ENCODE measurements at regions not wholly inside any gene's neighbourhood (a gene's known extent, or its start where the extent isn't known, plus 50 kb on each side); places are given as distances from the start of the nearest gene placed in this dataset.
"Not testable (repeated sequence)": the region's sequence is repeated elsewhere in the genome, so short reads cannot be mapped to it uniquely, and the experiment has no call there.

- Mint-ChIP-seq H3K4me3 (peak overlapping the region; percentile 82), H3K36me3 (ENCODE audit: low read depth) (no peaks in the 10 kb centered on the region), H3K4me1 (peaks cover 9% of the 10 kb centered on the region), H3K27me3 (peaks cover 26% of the 10 kb centered on the region), H3K9me3 (no peaks in the 10 kb centered on the region), H3K27ac (peak overlapping the region; percentile 56)
- intact Hi-C loops (cut with micrococcal nuclease) = loop anchor here (5.0 kb wide), 1 partner anchor 85 kb away; no protein-coding TSS in a partner anchor
- DNase-seq = no peak
Observed at GRCh38 chr12:65742018-65743010, 82.0 kb upstream of the HMGA2 start.

- not testable (repeated sequence) for DNase-seq; H3K9me3 Mint-ChIP-seq; H3K27ac Mint-ChIP-seq; H3K36me3 Mint-ChIP-seq (ENCODE audit: low read depth); H3K4me3 Mint-ChIP-seq; H3K4me1 Mint-ChIP-seq
- H3K27me3 Mint-ChIP-seq = peaks cover 25% of the 10 kb centered on the region
- intact Hi-C loops (cut with micrococcal nuclease) = loop anchor here (5.0 kb wide), 1 partner anchor 83 kb away; no protein-coding TSS in a partner anchor
Observed at GRCh38 chr12:65744236-65744840, 79.9 kb upstream of the HMGA2 start.

- H3K4me1 Mint-ChIP-seq = no peaks in the 10 kb centered on the region
- H3K36me3 Mint-ChIP-seq (ENCODE audit: low read depth) = no peaks in the 10 kb centered on the region
- intact Hi-C loops (cut with micrococcal nuclease) = no loop called here
- peaks cover 13% of the 10 kb centered on the region for H3K27me3 Mint-ChIP-seq
- no peaks in the 10 kb centered on the region for H3K9me3 Mint-ChIP-seq
- no peak overlapping the region for H3K4me3 Mint-ChIP-seq
- no peak overlapping the region for H3K27ac Mint-ChIP-seq
- no peak for DNase-seq
Observed at GRCh38 chr12:65747338-65747737, 76.9 kb upstream of the HMGA2 start.

- DNase-seq = no peak
- Mint-ChIP-seq H3K9me3 (no peaks in the 10 kb centered on the region), H3K27ac (no peak overlapping the region), H3K4me3 (no peak overlapping the region), H3K27me3 (peaks cover 7% of the 10 kb centered on the region), H3K36me3 (ENCODE audit: low read depth) (no peaks in the 10 kb centered on the region), H3K4me1 (no peaks in the 10 kb centered on the region)
- intact Hi-C loops (cut with micrococcal nuclease) = no loop called here
Observed at GRCh38 chr12:65748332-65748731, 76.0 kb upstream of the HMGA2 start.

GRCh38 chr12:65754290-65754689 lies 70.0 kb upstream of the HMGA2 start:
- Mint-ChIP-seq H3K27me3 (peaks cover 20% of the 10 kb centered on the region), H3K4me3 (no peak overlapping the region), H3K4me1 (peaks cover 12% of the 10 kb centered on the region), H3K9me3 (no peaks in the 10 kb centered on the region), H3K27ac (no peak overlapping the region), H3K36me3 (ENCODE audit: low read depth) (no peaks in the 10 kb centered on the region)
- DNase-seq = no peak
- intact Hi-C loops (cut with micrococcal nuclease) = no loop called here

GRCh38 chr12:65754744-65755595 lies 69.3 kb upstream of the HMGA2 start:
- intact Hi-C loops (cut with micrococcal nuclease) = no loop called here
- H3K27me3 Mint-ChIP-seq = peaks cover 20% of the 10 kb centered on the region
- no peak overlapping the region for H3K4me3 Mint-ChIP-seq
- H3K36me3 Mint-ChIP-seq (ENCODE audit: low read depth) = no peaks in the 10 kb centered on the region
- no peak for DNase-seq
- peaks cover 12% of the 10 kb centered on the region for H3K4me1 Mint-ChIP-seq
- no peak overlapping the region for H3K27ac Mint-ChIP-seq
- H3K9me3 Mint-ChIP-seq = no peaks in the 10 kb centered on the region

- Mint-ChIP-seq H3K36me3 (ENCODE audit: low read depth) (no peaks in the 10 kb centered on the region), H3K27ac (no peak overlapping the region), H3K4me1 (peaks cover 12% of the 10 kb centered on the region), H3K27me3 (peaks cover 23% of the 10 kb centered on the region), H3K4me3 (no peak overlapping the region), H3K9me3 (no peaks in the 10 kb centered on the region)
- DNase-seq = no peak
- intact Hi-C loops (cut with micrococcal nuclease) = no loop called here
Observed at GRCh38 chr12:65755596-65755978, 68.7 kb upstream of the HMGA2 start.

GRCh38 chr12:65756267-65756666 lies 68.0 kb upstream of the HMGA2 start:
- intact Hi-C loops (cut with micrococcal nuclease) = loop anchor here (2.0 kb wide), 1 partner anchor 99 kb away; no protein-coding TSS in a partner anchor
- Mint-ChIP-seq H3K27me3 (peaks cover 25% of the 10 kb centered on the region), H3K4me3 (no peak overlapping the region), H3K4me1 (peaks cover 12% of the 10 kb centered on the region), H3K36me3 (ENCODE audit: low read depth) (no peaks in the 10 kb centered on the region), H3K27ac (no peak overlapping the region), H3K9me3 (no peaks in the 10 kb centered on the region)
- no peak for DNase-seq

- Mint-ChIP-seq H3K27me3 (peaks cover 28% of the 10 kb centered on the region), H3K9me3 (no peaks in the 10 kb centered on the region), H3K4me1 (peaks cover 12% of the 10 kb centered on the region), H3K4me3 (no peak overlapping the region), H3K27ac (peak overlapping the region; percentile 50), H3K36me3 (ENCODE audit: low read depth) (no peaks in the 10 kb centered on the region)
- DNase-seq = peak; percentile 57
- intact Hi-C loops (cut with micrococcal nuclease) = loop anchor here (2.0 kb wide), 1 partner anchor 100 kb away; no protein-coding TSS in a partner anchor
Observed at GRCh38 chr12:65756956-65757511, 67.2 kb upstream of the HMGA2 start.

GRCh38 chr12:65758401-65758800 lies 65.9 kb upstream of the HMGA2 start:
- Mint-ChIP-seq H3K27me3 (peaks cover 25% of the 10 kb centered on the region), H3K4me1 (peaks cover 12% of the 10 kb centered on the region), H3K36me3 (ENCODE audit: low read depth) (no peaks in the 10 kb centered on the region), H3K27ac (no peak overlapping the region), H3K4me3 (no peak overlapping the region), H3K9me3 (no peaks in the 10 kb centered on the region)
- intact Hi-C loops (cut with micrococcal nuclease) = no loop called here
- DNase-seq = no peak

GRCh38 chr12:65759735-65760134 lies 64.5 kb upstream of the HMGA2 start:
- no peaks in the 10 kb centered on the region for H3K36me3 Mint-ChIP-seq (ENCODE audit: low read depth)
- no peak overlapping the region for H3K27ac Mint-ChIP-seq
- peaks cover 21% of the 10 kb centered on the region for H3K27me3 Mint-ChIP-seq
- DNase-seq = no peak
- intact Hi-C loops (cut with micrococcal nuclease) = no loop called here
- peaks cover 12% of the 10 kb centered on the region for H3K4me1 Mint-ChIP-seq
- H3K9me3 Mint-ChIP-seq = no peaks in the 10 kb centered on the region
- H3K4me3 Mint-ChIP-seq = no peak overlapping the region

- intact Hi-C loops (cut with micrococcal nuclease) = no loop called here
- Mint-ChIP-seq H3K4me1 (peaks cover 12% of the 10 kb centered on the region), H3K27me3 (peaks cover 13% of the 10 kb centered on the region), H3K36me3 (ENCODE audit: low read depth) (no peaks in the 10 kb centered on the region), H3K4me3 (no peak overlapping the region), H3K27ac (no peak overlapping the region), H3K9me3 (no peaks in the 10 kb centered on the region)
- no peak for DNase-seq
Observed at GRCh38 chr12:65761301-65761700, 63.0 kb upstream of the HMGA2 start.

GRCh38 chr12:65764325-65764724 lies 60.0 kb upstream of the HMGA2 start:
- intact Hi-C loops (cut with micrococcal nuclease) = no loop called here

More at GRCh38 chr12:65764325-65764724, 60.0 kb upstream of the HMGA2 start:
- H3K4me3 Mint-ChIP-seq = no peak overlapping the region
- no peaks in the 10 kb centered on the region for H3K36me3 Mint-ChIP-seq (ENCODE audit: low read depth)
- H3K27me3 Mint-ChIP-seq = peaks cover 13% of the 10 kb centered on the region
- no peaks in the 10 kb centered on the region for H3K4me1 Mint-ChIP-seq
- H3K9me3 Mint-ChIP-seq = no peaks in the 10 kb centered on the region
- DNase-seq = no peak
- no peak overlapping the region for H3K27ac Mint-ChIP-seq
